Endodermal cell (in vitro differentiated cells): ENCODE measurements at regions not wholly inside any gene's neighbourhood (a gene's known extent, or its start where the extent isn't known, plus 50 kb on each side); places are given as distances from the start of the nearest gene placed in this dataset.
A peak's percentile ranks its signal among the peaks of the same experiment; 100 is the strongest.

Experiments
- DNase-seq: peaks from one replicate; pipeline ENCODE4 v3.0.0-alpha.2; 2017
- H3K27ac ChIP-seq: 2 replicates; pipeline ENCODE4 v1.5.1; 2013; ENCODE audit warnings: mild to moderate bottlenecking, low read depth, low read length, moderate library complexity
- H3K27me3 ChIP-seq: 2 replicates; pipeline ENCODE4 v1.6.1; 2013; ENCODE audit warnings: mild to moderate bottlenecking, low read length, moderate library complexity; ENCODE audit not compliant: insufficient read depth, control insufficient read depth, poor library complexity, severe bottlenecking
- H3K36me3 ChIP-seq: 2 replicates; pipeline ENCODE4 v1.7.0; 2013; ENCODE audit warnings: mild to moderate bottlenecking, low read length, moderate library complexity; ENCODE audit not compliant: control insufficient read depth, insufficient read depth
- H3K4me1 ChIP-seq: one replicate; pipeline ENCODE4 v1.7.0; 2013; ENCODE audit warnings: low read length; ENCODE audit not compliant: control insufficient read depth, insufficient read depth
- H3K4me3 ChIP-seq: 2 replicates; pipeline ENCODE4 v1.5.1; 2013; ENCODE audit warnings: mild to moderate bottlenecking, low read length, moderate library complexity
- H3K9ac ChIP-seq: 2 replicates; pipeline ENCODE4 v1.6.1; 2013; ENCODE audit warnings: mild to moderate bottlenecking, low read length, moderate library complexity; ENCODE audit not compliant: poor library complexity, severe bottlenecking; ENCODE audit errors: extremely low read depth
- H3K9me3 ChIP-seq: 2 replicates; pipeline ENCODE4 v1.6.1; 2013; ENCODE audit warnings: mild to moderate bottlenecking, low read length, moderate library complexity; ENCODE audit not compliant: control insufficient read depth
- H3K27ac Mint-ChIP-seq: 2 replicates; pipeline ENCODE4 v1.8.0; 2020; ENCODE audit warnings: mixed read lengths
- H3K27me3 Mint-ChIP-seq: 2 replicates; pipeline ENCODE4 v1.8.0; 2021; ENCODE audit warnings: mild to moderate bottlenecking, mixed read lengths; ENCODE audit not compliant: insufficient read depth
- H3K36me3 Mint-ChIP-seq: 2 replicates; pipeline ENCODE4 v1.8.0; 2020; ENCODE audit warnings: low read depth, mixed read lengths
- H3K4me1 Mint-ChIP-seq: 2 replicates; pipeline ENCODE4 v1.8.0; 2020; ENCODE audit warnings: mixed read lengths
- H3K4me3 Mint-ChIP-seq: 2 replicates; pipeline ENCODE4 v1.8.0; 2020; ENCODE audit warnings: mild to moderate bottlenecking, moderate library complexity, mixed read lengths
- H3K9me3 Mint-ChIP-seq: 2 replicates; pipeline ENCODE4 v1.8.0; 2020; ENCODE audit warnings: mild to moderate bottlenecking, mixed read lengths
- WGBS, 2 experiments: methylation state at CpG; one replicate each; pipeline versions ENCODE4 v1.1.5 to v1.1.7; 2013; ENCODE audit warnings: missing lambda C conversion rate in 2 of 2, mixed read lengths in 1 of 2; ENCODE audit not compliant: insufficient coverage in 1 of 2, insufficient read length in 1 of 2; 5-methylcytosine and 5-hydroxymethylcytosine counted together
- TF ChIP-seq, protein P1 (sequence below): fragments of 200-600 bp; sonication (generic); conservative IDR thresholded peaks from 2 replicates; pipeline ENCODE4 v1.5.0; 2021; ENCODE audit warnings: antibody characterized with exemption, mild to moderate bottlenecking

- Mint-ChIP-seq H3K27ac (peak overlapping the region; percentile 7), H3K36me3 (no peaks in the 10 kb centered on the region), H3K4me1 (peaks cover 22% of the 10 kb centered on the region), H3K9me3 (no peaks in the 10 kb centered on the region), H3K27me3 (no peaks in the 10 kb centered on the region), H3K4me3 (no peak overlapping the region)
- Histone ChIP-seq H3K9me3 (no peaks in the 10 kb centered on the region), H3K27me3 (no peaks in the 10 kb centered on the region), H3K4me1 (peaks cover 5% of the 10 kb centered on the region), H3K36me3 (no peaks in the 10 kb centered on the region), H3K9ac (no peak overlapping the region), H3K4me3 (peak overlapping the region; percentile 12), H3K27ac (no peak overlapping the region)
- TF ChIP-seq, protein P1, sequence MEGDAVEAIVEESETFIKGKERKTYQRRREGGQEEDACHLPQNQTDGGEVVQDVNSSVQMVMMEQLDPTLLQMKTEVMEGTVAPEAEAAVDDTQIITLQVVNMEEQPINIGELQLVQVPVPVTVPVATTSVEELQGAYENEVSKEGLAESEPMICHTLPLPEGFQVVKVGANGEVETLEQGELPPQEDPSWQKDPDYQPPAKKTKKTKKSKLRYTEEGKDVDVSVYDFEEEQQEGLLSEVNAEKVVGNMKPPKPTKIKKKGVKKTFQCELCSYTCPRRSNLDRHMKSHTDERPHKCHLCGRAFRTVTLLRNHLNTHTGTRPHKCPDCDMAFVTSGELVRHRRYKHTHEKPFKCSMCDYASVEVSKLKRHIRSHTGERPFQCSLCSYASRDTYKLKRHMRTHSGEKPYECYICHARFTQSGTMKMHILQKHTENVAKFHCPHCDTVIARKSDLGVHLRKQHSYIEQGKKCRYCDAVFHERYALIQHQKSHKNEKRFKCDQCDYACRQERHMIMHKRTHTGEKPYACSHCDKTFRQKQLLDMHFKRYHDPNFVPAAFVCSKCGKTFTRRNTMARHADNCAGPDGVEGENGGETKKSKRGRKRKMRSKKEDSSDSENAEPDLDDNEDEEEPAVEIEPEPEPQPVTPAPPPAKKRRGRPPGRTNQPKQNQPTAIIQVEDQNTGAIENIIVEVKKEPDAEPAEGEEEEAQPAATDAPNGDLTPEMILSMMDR = no peak
- 45 to 48% methylated on average over 3 to 4 of the region's 4 CpGs for WGBS, 2 experiments
- DNase-seq = peak; percentile 69
Observed at GRCh38 chr1:108016451-108016920, 51.5 kb upstream of the VAV3 start.
